GM12891 (cell line): ENCODE measurements at regions not wholly inside any gene's neighbourhood (a gene's known extent, or its start where the extent isn't known, plus 50 kb on each side); places are given as distances from the start of the nearest gene placed in this dataset.

Source experiments
- POLR2A ChIP-seq: IDR thresholded peaks from 2 replicates; pipeline ENCODE4 v1.6.1; 2011; ENCODE audit warnings: low read depth, low read length, control low read depth
- POLR2AphosphoS5 ChIP-seq: IDR thresholded peaks from 2 replicates; pipeline ENCODE4 v1.6.1; 2011; ENCODE audit warnings: low read depth, low read length, control low read depth

GRCh38 chr5:2686321-2687124 lies 65.0 kb downstream of the IRX2 start:
- TF ChIP-seq POLR2AphosphoS5 (no peak), POLR2A (no peak)
